Amniotic stem cell (primary cell): ENCODE measurements at regions not wholly inside any gene's neighbourhood (a gene's known extent, or its start where the extent isn't known, plus 50 kb on each side); places are given as distances from the start of the nearest gene placed in this dataset.
"Not testable (repeated sequence)": the region's sequence is repeated elsewhere in the genome, so short reads cannot be mapped to it uniquely, and the experiment has no call there.

Source experiments
- DNase-seq: peaks from one replicate; lab custom pipeline; 2025; lab: John Stamatoyannopoulos, UW

DNA sequence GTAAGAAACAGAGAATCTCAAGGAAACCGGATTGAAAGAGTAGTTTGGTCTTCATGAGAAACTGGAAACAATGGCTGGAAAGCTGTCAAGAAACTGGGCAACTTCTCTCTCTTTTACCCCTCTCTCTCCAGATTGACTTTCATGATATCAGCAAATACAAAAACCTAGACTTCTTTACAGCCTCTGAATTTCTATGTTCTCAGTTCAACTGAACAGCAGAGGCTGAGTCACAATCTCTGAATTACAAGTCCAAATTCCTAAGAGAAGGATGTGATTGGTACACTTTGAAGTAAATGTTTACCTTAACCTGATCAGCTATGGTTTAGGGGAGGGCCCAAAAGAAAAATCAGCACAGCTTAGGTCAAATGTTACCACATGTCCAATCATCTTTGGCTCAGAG is 974.9 kb downstream of the RPA4 start:
- no peak for DNase-seq

DNA sequence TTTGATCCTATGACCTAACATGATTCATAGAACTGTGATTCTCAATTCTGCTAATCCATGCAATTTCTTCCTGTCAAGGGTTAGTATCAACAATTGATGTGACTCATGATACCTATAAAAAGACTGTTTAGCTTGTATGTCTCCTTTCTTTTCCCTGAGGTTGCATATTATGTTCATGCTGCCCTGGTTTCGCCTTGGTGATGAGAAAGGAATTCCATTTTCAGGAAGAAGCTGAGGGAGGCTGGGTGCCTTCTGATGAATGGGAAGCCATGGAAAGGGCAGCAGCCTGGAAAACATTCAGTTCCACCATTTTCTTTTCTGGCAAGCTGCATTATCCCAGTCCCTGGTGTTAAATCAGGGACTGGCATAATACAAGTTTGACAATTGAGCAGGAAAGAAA is 976.5 kb downstream of the RPA4 start:
- no peak for DNase-seq

DNA sequence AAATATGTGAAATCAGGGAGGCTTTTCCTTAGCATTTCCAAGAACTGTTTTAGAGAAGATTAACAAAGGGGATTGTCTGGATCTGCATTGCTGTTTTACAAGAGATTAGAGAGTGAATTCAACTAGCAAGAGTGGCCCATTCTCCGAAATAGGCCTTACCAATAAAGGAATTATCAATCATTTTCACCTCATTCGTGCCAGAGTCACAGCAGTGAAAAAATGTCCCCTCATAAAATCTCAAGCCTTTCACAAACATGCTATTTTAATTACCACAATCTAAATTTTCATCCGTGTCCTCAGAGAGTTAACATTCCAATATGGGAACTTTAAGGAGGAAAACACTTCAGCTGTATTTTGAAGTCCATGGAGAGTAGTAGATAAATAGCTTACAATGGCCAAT is 979.6 kb downstream of the RPA4 start:
- DNase-seq = no peak

DNA sequence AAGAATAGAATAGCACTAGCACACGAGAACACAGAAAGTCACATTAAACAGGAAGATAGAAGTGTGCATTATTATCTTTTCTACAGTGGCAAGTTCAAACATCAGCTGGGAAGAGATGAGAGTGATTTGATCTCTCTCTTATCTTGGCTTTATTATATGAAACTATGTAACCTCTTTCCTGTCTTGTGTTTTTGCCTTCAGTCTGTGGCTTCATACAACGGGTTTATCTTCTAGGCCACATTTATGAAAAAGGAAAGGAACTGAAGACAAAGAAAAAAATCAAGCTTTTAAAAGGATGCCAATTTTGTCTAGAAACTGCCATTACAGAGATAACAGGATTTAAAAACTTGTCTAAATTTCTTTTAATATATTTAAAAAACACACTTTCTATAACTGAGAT is 983.6 kb downstream of the RPA4 start:
- no peak for DNase-seq

DNA sequence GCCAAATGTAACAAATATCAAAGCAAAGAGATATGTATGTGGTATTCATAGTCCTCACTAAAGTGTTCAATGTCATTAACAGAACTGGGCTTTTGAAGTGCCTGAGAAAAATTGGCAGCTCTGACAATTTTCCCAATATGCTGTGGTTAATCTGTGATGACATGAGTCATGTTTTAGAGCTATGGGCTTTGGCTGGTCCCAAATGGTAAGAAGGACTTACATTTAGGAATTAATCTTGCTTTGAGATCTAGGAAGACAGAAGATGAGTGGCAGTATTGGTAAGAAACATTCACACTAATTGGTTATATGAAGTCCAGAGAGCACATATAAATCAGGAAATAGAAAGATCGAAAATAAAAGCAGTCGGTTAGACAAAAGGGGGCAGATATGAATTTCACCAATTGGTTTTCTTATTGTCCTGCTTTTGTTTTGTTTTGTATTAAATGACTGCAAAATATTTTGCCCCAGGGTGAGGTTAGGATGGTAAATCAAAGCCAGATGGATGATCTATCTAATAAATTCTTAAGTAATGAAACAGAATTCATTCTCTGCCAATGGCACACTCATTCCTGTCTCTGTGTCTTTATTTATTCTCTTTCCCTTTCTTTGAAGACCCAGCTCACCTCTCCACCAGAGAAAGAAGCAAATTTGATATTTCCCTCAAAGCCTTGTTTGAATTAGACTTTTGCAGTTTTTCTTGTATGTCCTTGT is 993.1 kb downstream of the RPA4 start:
- DNase-seq = no peak

DNA sequence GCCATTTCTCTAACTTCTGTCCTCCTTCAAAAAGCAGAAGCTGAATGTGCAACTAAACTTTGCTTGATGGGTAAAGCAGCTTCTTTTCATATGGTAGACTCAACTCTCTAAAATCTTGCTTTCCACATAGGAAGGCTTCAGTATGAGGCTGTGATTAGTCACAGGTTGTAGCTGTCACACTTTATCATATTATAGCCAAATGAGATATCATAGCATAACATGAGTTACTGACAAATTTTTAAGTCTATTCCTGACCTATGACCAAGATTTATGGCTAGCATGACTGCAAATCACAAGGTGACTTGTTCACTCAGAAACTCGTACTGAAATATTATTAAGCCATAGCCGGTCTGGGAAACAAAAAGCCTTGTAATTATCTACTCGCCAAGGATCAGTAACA is 998.6 kb downstream of the RPA4 start:
- no peak for DNase-seq

DNA sequence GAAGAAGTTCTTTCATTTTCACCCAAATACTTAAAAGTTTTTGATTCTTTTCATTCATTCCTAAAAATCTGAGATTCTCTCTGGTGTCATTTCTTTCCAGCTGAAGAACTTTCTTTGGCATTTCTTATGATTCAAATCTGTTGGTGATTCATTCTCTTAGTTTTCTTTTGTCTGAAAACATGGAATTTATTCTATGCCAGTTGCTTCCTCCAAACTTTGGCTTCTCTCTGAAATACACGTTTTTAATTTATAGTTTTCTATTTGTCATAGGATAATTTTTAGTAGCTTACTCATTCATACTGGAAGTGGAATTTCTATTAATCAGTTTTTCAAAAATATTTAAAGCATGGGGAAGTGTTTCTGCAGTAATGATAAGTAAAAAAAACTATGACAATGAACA is 1012.0 kb downstream of the RPA4 start:
- peak; percentile 0 for DNase-seq

DNA sequence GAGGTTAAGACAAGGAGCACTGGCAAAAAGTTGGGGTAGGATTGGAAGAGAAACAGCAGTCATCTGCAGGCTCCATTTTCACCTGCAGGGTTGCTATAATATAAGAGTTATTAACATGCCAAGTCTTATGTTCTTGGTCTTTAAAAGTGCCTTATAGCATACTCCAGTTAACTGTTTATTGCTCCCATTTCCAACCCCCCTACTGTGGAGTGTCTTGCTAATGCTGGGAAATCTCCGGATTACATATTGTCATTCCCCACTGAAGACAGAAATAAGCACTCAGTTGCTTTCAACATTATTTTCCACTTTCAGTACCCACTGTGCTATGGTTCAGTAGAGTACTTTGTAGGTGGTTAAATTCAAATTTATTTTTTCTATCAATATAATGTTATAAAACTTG is 1014.3 kb downstream of the RPA4 start:
- no peak for DNase-seq

DNA sequence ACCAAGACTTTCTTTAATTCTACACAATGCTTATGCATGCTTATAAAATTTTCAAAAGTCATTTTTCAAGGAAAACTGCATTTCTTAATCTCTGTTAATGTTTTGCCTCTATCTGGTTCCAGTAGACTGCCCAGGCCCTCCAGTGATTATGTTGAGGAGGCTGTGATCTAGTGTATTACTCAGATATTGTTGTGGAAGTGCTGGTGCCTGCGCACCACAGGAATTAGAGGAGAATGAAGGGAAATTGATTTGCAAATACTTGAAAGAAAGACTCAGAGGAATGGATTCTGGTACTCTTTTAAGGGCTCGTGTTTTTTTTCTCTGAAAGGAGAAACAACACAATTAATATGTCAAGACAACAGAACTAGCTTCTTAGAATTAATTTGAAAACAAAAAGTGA is 1015.1 kb downstream of the RPA4 start:
- DNase-seq = no peak

DNA sequence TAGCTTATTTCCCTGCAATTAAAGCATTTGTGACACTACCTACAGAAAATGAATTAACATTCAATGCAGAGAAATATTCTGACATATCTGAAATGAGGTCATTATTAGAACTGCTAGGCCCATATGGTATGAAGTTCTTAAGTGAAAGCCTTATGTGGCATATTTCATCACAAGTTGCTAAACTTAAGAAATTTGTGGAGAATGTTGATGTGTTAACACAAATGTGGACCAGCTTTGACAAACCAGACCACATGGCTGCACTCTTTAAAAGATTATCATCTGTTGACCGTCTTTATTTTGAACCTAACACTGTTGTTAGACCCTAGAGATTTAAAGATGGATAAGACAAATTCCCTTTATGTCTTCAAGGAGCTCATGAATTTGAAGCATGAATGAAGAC is 1024.1 kb downstream of the RPA4 start:
- no peak for DNase-seq

DNA sequence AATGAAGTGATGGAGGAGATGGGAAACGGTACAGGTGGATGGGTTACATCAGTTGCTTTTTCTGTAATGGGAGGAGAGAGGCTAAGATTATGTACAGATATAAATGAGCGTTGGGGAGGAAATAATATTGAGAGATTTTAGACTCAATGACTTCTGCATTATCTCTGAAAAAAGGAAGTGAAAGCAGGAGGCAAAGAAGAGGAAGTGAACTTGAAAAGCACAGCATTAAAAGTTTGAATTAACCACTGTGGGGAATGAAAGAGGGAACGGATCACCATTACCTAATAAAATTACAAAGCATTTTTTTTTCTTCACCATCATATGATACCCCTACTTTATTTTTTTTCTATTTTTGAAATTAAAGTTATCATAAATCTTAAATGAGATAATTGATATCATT is 1025.5 kb downstream of the RPA4 start:
- DNase-seq = no peak

DNA sequence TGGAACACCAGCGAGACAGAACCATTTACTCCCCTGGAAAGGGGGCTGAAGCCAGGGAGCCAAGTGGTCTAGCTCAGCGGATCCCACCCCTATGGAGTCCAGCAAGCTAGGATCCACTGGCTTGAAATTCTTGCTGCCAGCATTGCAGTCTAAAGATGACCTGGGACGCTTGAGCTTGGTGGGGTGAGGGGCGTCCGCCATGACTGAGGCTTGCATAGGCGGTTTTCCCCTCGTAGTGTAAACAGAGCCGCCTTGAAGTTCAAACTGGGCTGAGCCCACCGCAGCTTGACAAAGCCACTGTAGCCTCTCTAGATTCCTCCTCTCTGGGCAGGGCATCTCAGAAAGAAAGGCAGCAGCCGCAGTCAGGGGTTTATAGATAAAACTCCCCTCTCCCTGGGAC is 1031.7 kb downstream of the RPA4 start:
- not testable (repeated sequence) for DNase-seq

DNA sequence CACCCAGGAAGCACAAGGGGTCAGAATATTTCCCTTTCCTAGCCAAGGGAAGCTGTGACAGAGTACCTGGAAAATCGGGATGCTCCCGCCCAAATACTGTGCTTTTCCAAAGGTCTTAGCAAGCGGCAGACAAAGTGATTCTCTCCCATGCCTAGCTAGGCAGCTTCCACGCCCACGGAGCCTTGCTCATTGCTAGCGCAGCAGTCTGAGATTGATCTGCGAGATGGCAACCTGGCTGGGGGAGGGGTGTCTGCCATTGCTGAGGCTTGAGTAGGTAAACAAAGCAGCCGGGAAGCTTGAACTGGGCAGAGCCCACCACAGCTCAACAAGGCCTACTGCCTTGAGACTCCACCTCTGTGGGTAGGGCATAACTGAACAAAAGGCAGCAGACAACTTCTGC is 1037.5 kb downstream of the RPA4 start:
- not testable (repeated sequence) for DNase-seq

DNA sequence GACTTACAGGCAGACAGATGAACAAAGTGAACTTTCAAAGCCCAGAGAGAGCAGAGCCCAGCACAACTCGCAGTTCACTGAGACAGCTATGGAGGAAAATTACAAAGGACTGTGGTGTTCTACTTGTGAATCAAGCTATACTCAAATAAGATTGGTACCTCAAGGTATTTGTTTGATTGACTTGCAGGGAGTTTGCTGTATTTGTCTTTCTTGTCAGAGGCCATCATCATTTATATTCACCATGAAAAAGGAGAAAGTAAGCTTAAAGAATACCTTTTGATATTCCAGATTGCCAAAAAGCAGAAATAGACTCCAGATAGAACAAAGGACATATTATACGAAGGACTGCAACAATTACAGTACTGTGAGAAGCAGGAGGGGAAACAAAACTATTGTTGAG is 1047.9 kb downstream of the RPA4 start:
- DNase-seq = no peak

DNA sequence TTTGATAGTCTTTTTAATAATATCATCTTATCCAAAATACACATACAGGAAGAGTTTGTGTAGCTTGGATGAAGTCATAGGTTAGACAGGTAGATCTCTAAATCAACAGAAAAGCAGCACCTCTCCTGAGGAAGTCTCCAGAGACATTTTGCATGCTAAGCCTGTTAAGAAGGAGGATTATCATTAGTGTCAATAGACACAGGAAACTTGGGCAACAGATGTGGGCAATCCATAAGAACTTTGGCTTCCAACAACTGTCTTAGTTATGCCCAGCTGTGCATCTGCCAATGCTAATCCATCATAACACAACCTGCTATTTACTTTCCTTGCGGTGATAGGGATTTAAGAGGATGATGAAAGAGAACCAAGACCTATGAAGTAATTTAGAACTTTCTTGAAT is 1052.6 kb downstream of the RPA4 start:
- DNase-seq = no peak

DNA sequence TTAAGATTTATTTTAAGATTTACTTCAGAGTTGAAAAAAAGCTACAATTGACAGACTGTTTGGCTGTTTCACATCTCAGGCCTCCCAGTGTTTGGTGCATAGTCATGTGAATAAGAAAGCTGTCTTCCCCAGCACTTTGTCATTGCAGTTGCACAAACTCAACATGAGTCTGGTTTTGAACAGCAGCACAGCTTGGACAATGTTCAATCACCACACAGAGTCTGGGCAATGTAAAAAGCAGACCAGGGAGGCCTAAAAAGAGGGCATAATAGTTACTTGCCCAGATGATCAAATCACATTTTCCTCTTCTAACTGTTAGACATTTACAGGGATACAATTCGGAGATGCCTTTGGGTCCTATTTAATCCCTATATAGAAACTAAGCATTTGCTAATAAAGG is 1055.0 kb downstream of the RPA4 start:
- no peak for DNase-seq

DNA sequence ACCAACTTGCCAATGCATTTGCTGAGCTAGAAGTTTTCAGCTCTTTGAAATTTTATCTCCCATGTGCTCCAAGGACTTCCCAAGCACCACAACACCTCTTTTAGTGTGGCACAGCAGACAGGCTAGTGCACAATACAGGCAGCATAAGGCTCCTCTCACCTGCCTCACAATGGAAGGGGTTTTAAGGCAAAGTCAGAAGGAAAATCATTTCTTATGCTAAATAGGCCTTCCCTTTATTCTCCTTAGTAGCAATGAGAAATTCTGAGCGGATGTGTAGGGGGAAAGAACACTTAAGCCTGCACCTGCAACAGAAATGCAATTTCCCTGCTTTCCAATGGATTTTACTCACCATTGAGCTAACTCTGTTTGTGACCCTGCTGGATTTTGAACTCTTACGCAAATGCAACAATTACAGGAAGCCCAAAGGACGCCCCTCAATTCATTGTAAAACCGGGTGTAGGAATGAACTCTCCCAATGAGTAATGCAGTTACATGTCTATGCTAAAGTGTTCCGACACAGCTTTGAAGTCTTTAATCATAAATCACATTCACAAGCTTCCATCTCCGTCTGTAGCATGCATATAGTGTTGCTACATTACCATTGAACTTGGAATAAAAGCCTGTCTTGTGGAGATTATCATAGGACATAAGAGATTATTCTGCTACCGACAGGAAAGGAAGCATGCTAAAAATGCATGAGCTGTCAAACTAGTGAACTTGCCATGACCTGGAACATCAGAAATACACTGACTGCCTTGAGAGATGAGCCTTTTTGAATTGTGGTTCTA is 1084.9 kb downstream of the RPA4 start:
- no peak for DNase-seq

DNA sequence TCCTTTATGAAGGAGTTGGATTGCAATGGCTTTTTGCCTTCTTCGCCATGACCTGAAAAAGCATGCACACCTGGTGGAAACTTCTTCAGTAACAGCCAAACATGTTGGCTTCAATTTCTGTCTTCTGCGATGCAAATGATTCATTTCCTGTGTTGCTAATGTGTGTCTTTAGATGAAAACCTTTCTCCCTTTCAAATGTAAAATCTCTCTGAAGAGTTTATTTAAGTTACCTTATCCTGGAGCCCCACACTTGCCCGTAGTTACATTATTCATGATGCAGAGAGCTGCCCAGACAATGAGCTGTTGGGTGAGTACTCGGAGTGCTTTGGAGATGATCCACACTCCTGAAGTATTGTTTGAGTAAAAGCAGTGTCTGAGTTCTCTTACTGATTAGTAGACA is 1100.9 kb downstream of the RPA4 start:
- no peak for DNase-seq

DNA sequence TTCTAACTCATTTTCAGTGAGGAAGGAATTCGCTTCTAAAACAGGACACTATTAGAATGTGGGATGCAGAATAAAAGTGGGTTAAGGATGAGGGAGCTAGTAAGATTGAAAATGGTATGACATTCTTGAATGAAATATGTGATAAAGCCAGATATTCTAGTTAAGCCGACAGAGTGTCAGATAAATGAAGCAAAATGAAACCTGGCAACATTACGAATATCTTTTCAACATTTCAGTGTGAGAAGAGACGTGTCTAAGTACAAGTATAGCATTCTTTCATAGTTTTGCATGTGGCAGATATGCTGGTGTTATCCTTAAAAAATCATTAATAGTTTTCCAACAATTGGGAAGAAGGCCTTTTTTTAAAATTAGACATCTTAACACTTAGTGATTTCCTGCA is 1101.4 kb downstream of the RPA4 start:
- no peak for DNase-seq

DNA sequence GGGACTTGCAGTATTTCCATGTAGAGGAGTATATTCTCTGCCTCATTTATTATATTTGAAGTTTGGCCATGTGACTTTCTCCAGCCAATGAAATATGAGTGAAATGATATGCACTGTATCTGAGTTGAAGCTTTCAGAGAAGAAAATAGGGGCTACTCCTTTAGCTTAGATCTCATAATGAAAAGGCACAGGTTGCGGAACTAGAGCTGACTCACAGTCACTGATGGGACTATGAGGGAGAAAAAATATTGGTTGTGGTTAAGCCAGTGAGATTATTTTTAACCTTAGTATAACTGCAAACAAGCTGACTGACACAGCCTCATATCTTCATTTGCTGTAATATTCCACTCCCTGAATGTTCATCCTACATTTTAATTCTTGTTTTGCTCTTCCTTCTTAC is 1104.3 kb downstream of the RPA4 start:
- no peak for DNase-seq

DNA sequence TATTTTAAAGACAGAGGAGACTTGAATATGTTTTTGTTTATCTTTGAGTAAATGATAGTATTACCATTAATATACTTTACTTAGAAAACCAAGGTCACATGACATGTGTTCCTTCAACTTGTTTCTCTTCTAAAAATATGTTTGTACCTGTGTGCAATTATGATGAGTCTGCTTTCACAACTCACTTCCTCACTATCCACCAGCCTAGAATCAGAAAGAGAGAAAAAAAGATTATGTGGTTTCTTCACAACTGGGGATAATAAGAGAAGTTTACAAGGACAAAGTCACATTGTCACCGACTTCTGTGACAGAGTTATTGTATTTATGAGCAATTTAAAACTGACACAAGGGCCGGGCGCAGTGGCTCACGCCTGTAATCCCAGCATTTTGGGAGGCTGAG is 1112.1 kb downstream of the RPA4 start:
- no peak for DNase-seq

DNA sequence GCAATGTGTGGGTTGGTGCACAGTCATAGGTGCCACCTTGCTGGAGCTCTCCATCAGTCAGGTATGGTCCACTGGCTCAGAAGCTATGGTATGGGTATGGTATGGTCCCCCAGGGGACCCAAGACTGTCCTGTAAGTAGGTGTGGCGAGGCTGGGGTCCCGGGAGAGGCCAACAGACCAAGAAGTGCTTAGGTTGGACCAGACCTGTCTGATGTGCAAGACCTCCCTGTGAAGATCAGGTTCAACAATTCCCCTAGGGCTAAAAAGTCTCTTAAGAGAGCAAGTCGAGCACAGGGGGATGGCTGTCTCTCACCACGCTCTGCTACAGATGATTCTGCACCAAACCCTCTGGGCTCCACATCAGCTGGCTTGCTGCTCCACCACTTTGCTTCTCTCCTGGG is 1145.0 kb downstream of the RPA4 start:
- no peak for DNase-seq

DNA sequence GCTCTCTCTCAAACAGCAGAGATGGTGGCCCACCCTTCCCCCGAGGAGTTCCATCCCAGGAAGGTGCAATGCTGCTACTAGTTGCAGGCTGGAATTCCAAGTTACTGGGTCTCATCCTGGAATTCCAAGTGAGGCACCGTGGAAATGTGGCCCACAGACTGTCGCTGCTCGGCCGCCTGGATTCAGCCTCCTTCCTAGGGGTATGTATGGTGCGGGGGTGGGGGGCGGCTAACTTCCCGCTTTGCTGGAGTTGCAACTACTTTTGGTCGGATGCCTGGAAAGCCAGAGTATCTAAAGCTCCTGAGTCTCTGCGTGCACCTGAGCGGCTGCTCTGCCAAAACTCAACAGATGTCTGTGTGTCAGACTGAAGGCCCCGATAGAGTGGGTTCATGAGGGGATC is 1146.2 kb downstream of the RPA4 start:
- no peak for DNase-seq

DNA sequence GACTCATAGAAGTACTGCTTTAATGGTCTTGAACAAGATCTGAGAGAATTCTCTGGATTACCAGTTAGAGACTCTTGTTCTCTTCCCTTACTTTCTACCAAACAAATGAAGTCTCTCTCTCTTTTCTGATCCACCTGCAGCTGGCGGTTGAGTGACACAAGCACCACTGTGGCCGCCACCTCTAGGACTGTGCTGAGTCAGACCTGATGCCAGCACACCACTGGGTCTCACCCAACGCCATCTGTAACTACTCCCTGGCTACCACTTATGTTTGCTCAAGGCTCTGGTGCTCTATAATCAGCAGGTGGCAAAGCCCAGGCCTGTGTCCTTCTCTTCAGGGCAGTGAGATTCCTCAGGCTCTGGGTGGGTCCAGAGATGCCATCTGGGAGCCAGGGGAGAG is 1173.5 kb downstream of the RPA4 start:
- no peak for DNase-seq
